Small intestine (tissue), 7 donors: ENCODE measurements at regions not wholly inside any gene's neighbourhood (a gene's known extent, or its start where the extent isn't known, plus 50 kb on each side); places are given as distances from the start of the nearest gene placed in this dataset.
"Not testable (repeated sequence)": the region's sequence is repeated elsewhere in the genome, so short reads cannot be mapped to it uniquely, and the experiment has no call there.

Source experiments
- DNase-seq, 2 donors: peaks; one replicate each; pipeline versions ENCODE4 v3.0.0 to v3.0.0-alpha.2; 2013
- FAIRE-seq: peaks from 2 replicates; lab custom pipeline; 2012; peaks lifted over from hg19 to GRCh38; lab: Jason Lieb, UNC
- H3K27ac ChIP-seq, 3 donors: one replicate each; pipeline ENCODE4 v1.5.1; 2013; ENCODE audit warnings: low read length in 2 of 3, mild to moderate bottlenecking in 2 of 3, control low read depth in 1 of 3, inconsistent platforms in 1 of 3, low read depth in 1 of 3, moderate library complexity in 1 of 3
- H3K27me3 ChIP-seq, 3 donors: one replicate each; pipeline ENCODE4 v1.6.1; 2013; ENCODE audit warnings: low read length in 3 of 3, inconsistent platforms in 1 of 3; ENCODE audit not compliant: control insufficient read depth in 3 of 3, insufficient read depth in 3 of 3
- H3K36me3 ChIP-seq, 3 donors: one replicate each; pipeline ENCODE4 v1.6.1; 2013; ENCODE audit warnings: low read length in 3 of 3, inconsistent platforms in 1 of 3, low read depth in 1 of 3, mild to moderate bottlenecking in 1 of 3, moderate library complexity in 1 of 3; ENCODE audit not compliant: control insufficient read depth in 3 of 3, insufficient read depth in 2 of 3
- H3K4me1 ChIP-seq, 3 donors: one replicate each; pipeline ENCODE4 v1.6.1; 2013; ENCODE audit warnings: low read length in 2 of 3, inconsistent platforms in 1 of 3, low read depth in 1 of 3, mild to moderate bottlenecking in 1 of 3, moderate library complexity in 1 of 3; ENCODE audit not compliant: control insufficient read depth in 3 of 3, insufficient read depth in 2 of 3
- H3K4me3 ChIP-seq, 3 donors: one replicate each; pipeline ENCODE4 v1.5.1; 2013; ENCODE audit warnings: low read length in 3 of 3, control low read depth in 1 of 3, inconsistent platforms in 1 of 3, low read depth in 1 of 3, mild to moderate bottlenecking in 1 of 3, moderate library complexity in 1 of 3
- H3K9me3 ChIP-seq, 2 donors: one replicate each; pipeline ENCODE4 v1.6.1; 2013; ENCODE audit warnings: low read depth in 1 of 2, low read length in 1 of 2; ENCODE audit not compliant: control insufficient read depth in 2 of 2, insufficient read depth in 1 of 2
- WGBS, 3 donors: extraction: QIAGEN DNeasy Blood & Tissue Kit; methylation state at CpG; one replicate each; pipeline ENCODE4 v1.1.7; 2013; 5-methylcytosine and 5-hydroxymethylcytosine counted together
- donor health status: healthy with polysubstance abuse.
- donor health status: control.
- donor health status: control.
- donor health status: Bipolar disorder and iron deficiency.
- donor health status: healthy.

DNA sequence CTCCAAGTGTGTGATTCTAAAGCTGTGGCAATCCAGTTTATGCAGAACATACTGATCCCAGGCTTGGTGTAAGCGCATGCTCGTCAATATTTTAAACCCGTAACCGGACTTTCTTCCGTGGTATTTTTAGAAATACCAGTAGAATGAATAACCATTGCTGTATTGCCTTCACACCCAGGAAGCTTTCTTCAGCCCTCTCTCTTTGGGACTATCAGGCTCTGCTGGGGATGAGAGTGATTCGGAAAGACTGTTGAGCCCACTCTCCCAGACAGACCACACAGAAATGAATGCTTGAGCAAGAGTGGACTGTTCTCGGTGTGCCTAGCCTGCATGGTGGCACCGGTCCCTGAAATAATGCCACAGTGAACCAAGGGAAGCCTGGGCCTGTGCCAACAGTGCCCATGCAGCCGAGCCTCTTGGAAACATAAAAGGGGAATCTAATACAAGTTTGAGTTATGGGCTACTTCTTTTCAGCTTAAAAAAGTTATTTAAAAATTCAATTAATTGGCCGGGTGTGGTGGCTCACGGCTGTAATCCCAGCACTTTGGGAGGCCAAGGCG is 89.9 kb upstream of the ELAC2 start:
- WGBS, 3 donors = 84 to 89% (median 87%) methylated on average over 12 of the region's 12 CpGs
- Histone ChIP-seq H3K27ac (no peak overlapping the region), H3K27me3 (no peaks in the 10 kb centered on the region), H3K36me3 (no peaks in the 10 kb centered on the region), H3K9me3 (no peaks in the 10 kb centered on the region), H3K4me3 (no peak overlapping the region), H3K4me1 (no peaks in the 10 kb centered on the region)
- DNase-seq = no peak
- FAIRE-seq = no peak

DNA sequence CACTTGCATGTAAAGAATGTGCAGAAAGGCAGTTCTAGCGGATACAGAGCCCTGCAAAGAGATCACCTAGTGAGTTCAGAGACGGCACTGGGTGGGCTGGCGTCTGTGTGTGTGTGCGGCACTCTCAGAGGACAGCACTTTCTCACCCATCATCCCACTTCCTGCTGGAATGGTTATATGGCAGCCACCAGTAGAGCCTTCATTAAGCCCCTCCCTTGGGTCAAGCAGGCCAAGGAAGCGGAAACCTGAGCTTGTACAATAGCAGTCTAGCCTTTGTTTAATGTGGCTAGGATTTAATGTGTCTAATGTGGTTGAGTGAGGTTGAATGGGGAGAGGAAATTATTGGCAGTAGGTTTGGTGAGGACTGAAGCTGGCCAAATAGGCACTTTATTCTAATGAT is 88.3 kb upstream of the ELAC2 start:
- 82 to 91% (median 82%) methylated on average over 5 of the region's 5 CpGs for WGBS, 3 donors
- H3K4me3 ChIP-seq = no peak overlapping the region
- H3K36me3 ChIP-seq = no peaks in the 10 kb centered on the region
- H3K4me1 ChIP-seq = no peaks in the 10 kb centered on the region
- H3K27ac ChIP-seq = no peak overlapping the region
- FAIRE-seq = no peak
- H3K9me3 ChIP-seq = peaks cover 0 to 2% of the 10 kb centered on the region in 2 donors
- DNase-seq = no peak
- H3K27me3 ChIP-seq = no peaks in the 10 kb centered on the region

DNA sequence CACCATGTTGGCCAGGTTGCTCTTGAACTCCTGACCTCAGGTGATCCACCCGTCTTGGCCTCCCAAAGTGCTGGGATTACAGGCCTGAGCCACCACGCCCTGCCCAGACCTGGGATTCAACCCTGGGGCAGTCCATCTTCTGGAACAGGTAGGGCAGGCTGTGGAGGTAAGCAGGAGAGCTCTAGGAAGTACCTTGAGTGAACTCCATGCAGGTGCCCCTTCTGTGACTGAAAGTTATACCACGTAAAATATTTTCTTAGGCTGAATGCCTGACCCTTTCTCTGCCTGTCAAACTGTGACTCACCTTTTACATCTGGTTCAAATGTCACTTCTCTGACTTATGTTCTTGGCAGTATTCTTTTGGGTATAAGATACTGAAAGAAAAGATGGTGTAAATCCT is 86.7 kb upstream of the ELAC2 start:
- H3K36me3 ChIP-seq = no peaks in the 10 kb centered on the region
- WGBS, 3 donors = 66 to 84% (median 70%) methylated on average over 3 of the region's 3 CpGs

DNA sequence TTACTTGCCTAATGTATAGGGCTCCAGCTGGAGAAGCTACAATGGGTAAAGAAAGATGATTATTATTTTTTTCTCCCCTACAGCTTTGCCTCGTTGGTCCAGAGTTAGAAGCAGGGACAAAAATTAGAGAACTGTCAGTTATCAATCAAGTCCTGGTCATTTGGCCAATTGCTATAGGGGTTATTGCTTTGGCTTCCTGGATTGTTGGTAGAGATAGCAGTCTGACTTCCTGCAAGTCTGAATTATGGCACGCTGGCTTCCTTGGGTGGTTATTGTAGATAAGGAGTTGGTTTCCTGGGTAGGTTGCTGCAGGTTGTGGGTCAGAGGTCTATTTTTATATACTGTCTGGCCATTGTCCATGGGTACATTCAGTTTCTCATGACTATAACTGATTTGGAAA is 84.7 kb upstream of the ELAC2 start:
- Histone ChIP-seq H3K9me3 (peaks cover 0 to 2% of the 10 kb centered on the region in 2 donors), H3K27me3 (no peaks in the 10 kb centered on the region), H3K4me1 (no peaks in the 10 kb centered on the region), H3K36me3 (no peaks in the 10 kb centered on the region), H3K27ac (no peak overlapping the region), H3K4me3 (no peak overlapping the region)
- DNase-seq (no peak), FAIRE-seq (no peak)
- 37 to 47% (median 37%) methylated on average over 2 of the region's 2 CpGs for WGBS, 3 donors

More for the DNA sequence above, 86.7 kb upstream of the ELAC2 start:
- FAIRE-seq (no peak), DNase-seq (no peak)
- H3K4me3 ChIP-seq = no peak overlapping the region
- no peaks in the 10 kb centered on the region for H3K27me3 ChIP-seq
- no peak overlapping the region for H3K27ac ChIP-seq
- peaks cover 0 to 2% of the 10 kb centered on the region in 2 donors for H3K9me3 ChIP-seq
- H3K4me1 ChIP-seq = no peaks in the 10 kb centered on the region

DNA sequence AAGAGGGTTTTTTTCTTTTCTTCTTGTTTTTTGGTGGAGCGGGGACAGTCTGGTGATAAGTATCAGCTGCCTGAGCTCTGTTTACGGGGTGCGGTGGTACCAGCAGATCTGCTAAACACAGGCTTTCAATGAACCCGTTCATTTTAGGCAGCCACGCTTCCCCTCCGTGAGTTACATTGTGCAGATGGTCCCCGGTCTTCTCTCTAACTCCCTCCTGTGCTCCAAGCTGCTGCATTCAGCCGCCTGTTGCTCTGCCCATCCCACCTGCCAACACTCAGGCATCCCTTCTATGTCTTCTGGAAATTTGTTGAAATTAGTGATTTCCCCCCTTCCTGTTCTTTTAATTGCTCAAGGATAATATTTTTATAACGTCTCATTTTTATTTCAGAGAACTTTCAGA is 82.1 kb upstream of the ELAC2 start:
- FAIRE-seq (no peak), DNase-seq (no peak)
- Histone ChIP-seq H3K27ac (no peak overlapping the region), H3K27me3 (no peaks in the 10 kb centered on the region), H3K4me3 (no peak overlapping the region), H3K9me3 (peaks cover 0 to 2% of the 10 kb centered on the region in 2 donors), H3K4me1 (no peaks in the 10 kb centered on the region), H3K36me3 (no peaks in the 10 kb centered on the region)
- WGBS, 3 donors = 74 to 77% (median 76%) methylated on average over 9 of the region's 9 CpGs

DNA sequence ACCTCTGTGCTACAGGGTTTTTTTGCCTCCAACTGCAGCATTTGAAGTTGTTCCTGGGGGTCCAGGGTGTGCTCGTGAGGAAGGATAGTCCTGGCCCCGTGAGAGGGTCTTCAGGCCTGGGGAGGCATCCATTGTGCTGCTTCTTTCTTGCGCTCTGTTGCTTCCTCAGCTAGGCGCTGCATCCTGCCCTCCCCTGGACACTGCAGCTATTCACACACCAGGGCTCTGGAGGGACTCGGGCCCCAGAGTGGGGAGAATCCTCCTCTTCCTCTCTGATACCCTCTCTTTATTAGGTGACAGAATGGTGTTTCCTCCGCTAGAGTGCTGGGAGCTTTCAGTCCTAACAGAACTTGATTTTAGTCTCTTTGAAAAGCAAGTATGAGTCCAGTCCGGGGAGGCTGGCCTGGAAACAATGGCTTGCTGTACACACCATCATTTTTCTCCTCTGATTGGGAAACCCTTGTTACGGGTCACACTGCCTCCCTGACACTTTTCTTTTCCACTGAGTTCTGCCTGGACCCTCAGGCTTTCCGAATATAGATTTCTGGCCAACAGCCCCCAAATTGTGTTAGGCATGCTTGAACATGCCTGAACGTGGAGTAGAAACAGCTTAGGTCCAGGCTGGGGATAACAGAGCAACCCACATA is 81.4 kb upstream of the ELAC2 start:
- no peak for FAIRE-seq
- Histone ChIP-seq H3K4me1 (no peaks in the 10 kb centered on the region), H3K9me3 (peaks cover 0 to 2% of the 10 kb centered on the region in 2 donors), H3K27ac (no peak overlapping the region), H3K27me3 (no peaks in the 10 kb centered on the region), H3K4me3 (no peak overlapping the region), H3K36me3 (no peaks in the 10 kb centered on the region)
- WGBS, 3 donors = 68 to 75% (median 75%) methylated on average over 10 of the region's 10 CpGs
- DNase-seq = no peak

DNA sequence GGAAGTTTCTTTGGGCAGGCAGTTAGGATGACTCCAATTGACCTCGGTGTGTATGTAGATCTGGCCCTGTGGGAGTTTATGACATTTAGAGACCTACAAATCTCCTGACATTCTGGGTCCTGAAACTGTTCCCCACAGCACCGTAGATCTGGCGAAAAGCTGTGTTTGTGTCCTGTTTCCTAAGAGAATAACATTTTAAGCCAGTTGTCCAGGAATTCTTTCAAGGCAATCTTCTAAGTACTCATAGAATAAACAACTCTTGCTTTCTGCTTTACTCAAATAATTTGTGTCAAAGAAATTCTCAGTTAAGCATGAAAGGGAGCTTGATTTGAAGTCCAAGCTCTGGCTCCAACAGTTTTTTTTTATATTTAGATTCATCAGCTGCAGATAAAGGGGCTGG is 78.5 kb upstream of the ELAC2 start:
- Histone ChIP-seq H3K27me3 (no peaks in the 10 kb centered on the region), H3K27ac (no peak overlapping the region), H3K9me3 (no peaks in the 10 kb centered on the region), H3K4me1 (no peaks in the 10 kb centered on the region), H3K36me3 (no peaks in the 10 kb centered on the region), H3K4me3 (no peak overlapping the region)
- WGBS, 3 donors = 61 to 79% (median 70%) methylated on average over 3 of the region's 3 CpGs
- FAIRE-seq (no peak), DNase-seq (no peak)

DNA sequence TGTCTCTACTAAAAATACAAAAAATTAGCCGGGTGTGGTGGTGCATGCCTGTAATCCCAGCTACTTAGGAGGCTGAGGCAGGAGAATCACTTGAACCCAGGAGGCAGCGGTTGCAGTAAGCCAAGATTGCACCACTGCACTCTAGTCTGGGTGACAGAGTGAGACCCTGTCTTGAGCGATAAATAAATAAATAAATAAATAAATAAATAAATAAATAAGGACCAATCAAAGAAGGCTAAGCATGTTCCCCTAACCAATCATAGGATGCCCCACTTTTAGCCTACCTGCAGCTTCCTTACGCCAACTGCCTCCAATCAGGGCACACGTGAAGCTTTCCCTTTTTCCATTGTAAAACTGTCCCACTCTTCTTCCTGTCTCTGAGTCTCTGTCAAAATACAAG is 74.2 kb upstream of the ELAC2 start:
- WGBS, 3 donors = 84 to 93% (median 92%) methylated on average over 4 to 5 of the region's 5 CpGs
- H3K36me3 ChIP-seq, DNase-seq: not testable (repeated sequence)

DNA sequence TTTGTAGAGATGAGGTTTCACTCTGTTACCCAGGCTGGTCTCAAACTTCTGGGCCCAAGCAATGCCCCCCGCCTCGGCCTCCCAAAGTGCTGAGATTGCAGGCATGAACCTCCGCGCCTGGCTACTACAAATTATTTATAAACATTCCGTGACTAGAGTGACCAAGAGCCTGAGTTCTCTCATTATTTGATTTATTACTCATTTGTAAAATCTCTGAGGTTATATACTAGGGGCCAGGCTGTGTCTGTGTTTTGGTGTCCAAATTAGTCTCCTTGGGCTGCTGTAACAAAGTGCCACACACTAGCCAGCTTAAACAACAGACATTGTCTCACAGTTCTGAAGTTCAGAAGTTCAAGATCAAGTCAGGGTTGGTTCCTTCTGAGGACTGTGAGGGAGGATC is 70.8 kb upstream of the ELAC2 start:
- no peak for FAIRE-seq
- WGBS, 3 donors = 67 to 85% (median 72%) methylated on average over 5 of the region's 5 CpGs

More for the DNA sequence above, 74.2 kb upstream of the ELAC2 start:
- H3K27me3 ChIP-seq, H3K9me3 ChIP-seq, H3K4me1 ChIP-seq, H3K4me3 ChIP-seq, H3K27ac ChIP-seq, FAIRE-seq: not testable (repeated sequence)

More for the DNA sequence above, 70.8 kb upstream of the ELAC2 start:
- Histone ChIP-seq H3K4me3 (no peak overlapping the region), H3K27ac (no peak overlapping the region), H3K36me3 (no peaks in the 10 kb centered on the region), H3K4me1 (no peaks in the 10 kb centered on the region), H3K27me3 (no peaks in the 10 kb centered on the region), H3K9me3 (no peaks in the 10 kb centered on the region)
- no peak for DNase-seq
